ENCODE measurements at regions not wholly inside any gene's neighbourhood (a gene's known extent, or its start where the extent isn't known, plus 50 kb on each side); places are given as distances from the start of the nearest gene placed in this dataset.

- no peak for DNase-seq (ENCODE audit: low spot score)
- Histone ChIP-seq H3K36me3 (no peaks in the 10 kb centered on the region), H3K27ac (no peak overlapping the region), H3K9me3 (no peaks in the 10 kb centered on the region), H3K27me3 (replicated peaks; ENCODE audit: insufficient read depth) (no peaks in the 10 kb centered on the region), H3K4me3 (no peak overlapping the region), H3K4me1 (replicated peaks) (no peaks in the 10 kb centered on the region)
- intact Hi-C loops (cut with DNase I) = no loop called here
- WGBS = 67% methylated on average over 4 of the region's 4 CpGs
- TF ChIP-seq POLR2AphosphoS5 (IDR thresholded peaks at IDR 0.05) (no peak), CTCF (IDR thresholded peaks at IDR 0.05) (no peak), POLR2A (IDR thresholded peaks at IDR 0.05) (no peak)
Observed at GRCh38 chr13:79098596-79098995, 307.5 kb downstream of the RBM26 start.

- 69% methylated on average over 1 of the region's 1 CpG for WGBS
- no peaks in the 10 kb centered on the region for H3K27me3 ChIP-seq (replicated peaks; ENCODE audit: insufficient read depth)
- no peak overlapping the region for H3K4me3 ChIP-seq
- H3K36me3 ChIP-seq = no peaks in the 10 kb centered on the region
- no peak for DNase-seq (ENCODE audit: low spot score)
- H3K4me1 ChIP-seq (replicated peaks) = no peaks in the 10 kb centered on the region
- TF ChIP-seq POLR2AphosphoS5 (IDR thresholded peaks at IDR 0.05) = no peak
- TF ChIP-seq POLR2A (IDR thresholded peaks at IDR 0.05) = no peak
- no peak for TF ChIP-seq CTCF (IDR thresholded peaks at IDR 0.05)
- no peaks in the 10 kb centered on the region for H3K9me3 ChIP-seq
- no peak overlapping the region for H3K27ac ChIP-seq
- intact Hi-C loops (cut with DNase I) = no loop called here
Observed at GRCh38 chr13:79097201-79097600, 308.9 kb downstream of the RBM26 start.

GRCh38 chr13:79096099-79096498, 310.0 kb downstream of the RBM26 start:
- Histone ChIP-seq H3K27me3 (replicated peaks; ENCODE audit: insufficient read depth) (no peaks in the 10 kb centered on the region), H3K27ac (no peak overlapping the region), H3K9me3 (no peaks in the 10 kb centered on the region), H3K4me3 (no peak overlapping the region), H3K4me1 (replicated peaks) (no peaks in the 10 kb centered on the region), H3K36me3 (no peaks in the 10 kb centered on the region)
- TF ChIP-seq POLR2AphosphoS5 (IDR thresholded peaks at IDR 0.05) (no peak), POLR2A (IDR thresholded peaks at IDR 0.05) (no peak), CTCF (IDR thresholded peaks at IDR 0.05) (no peak)
- intact Hi-C loops (cut with DNase I) = no loop called here
- WGBS = 8% methylated on average over 1 of the region's 1 CpG
- no peak for DNase-seq (ENCODE audit: low spot score)

GRCh38 chr13:79090552-79091124, 315.4 kb downstream of the RBM26 start:
- Histone ChIP-seq H3K9me3 (no peaks in the 10 kb centered on the region), H3K27ac (no peak overlapping the region), H3K27me3 (replicated peaks; ENCODE audit: insufficient read depth) (no peaks in the 10 kb centered on the region), H3K4me3 (no peak overlapping the region), H3K36me3 (no peaks in the 10 kb centered on the region), H3K4me1 (replicated peaks) (no peaks in the 10 kb centered on the region)
- DNase-seq (ENCODE audit: low spot score) = no peak
- no peak for TF ChIP-seq POLR2A (IDR thresholded peaks at IDR 0.05)
- no peak for TF ChIP-seq POLR2AphosphoS5 (IDR thresholded peaks at IDR 0.05)
- TF ChIP-seq CTCF (IDR thresholded peaks at IDR 0.05) = no peak
- 78% methylated on average over 4 of the region's 4 CpGs for WGBS
- intact Hi-C loops (cut with DNase I) = no loop called here

- Histone ChIP-seq H3K36me3 (no peaks in the 10 kb centered on the region), H3K27me3 (replicated peaks; ENCODE audit: insufficient read depth) (no peaks in the 10 kb centered on the region), H3K4me1 (replicated peaks) (no peaks in the 10 kb centered on the region), H3K4me3 (no peak overlapping the region), H3K27ac (no peak overlapping the region), H3K9me3 (no peaks in the 10 kb centered on the region)
- no peak for TF ChIP-seq POLR2A (IDR thresholded peaks at IDR 0.05)
- no peak for DNase-seq (ENCODE audit: low spot score)
- WGBS = 67% methylated on average over 4 of the region's 4 CpGs
- intact Hi-C loops (cut with DNase I) = no loop called here
Observed at GRCh38 chr13:79084802-79085424, 321.1 kb downstream of the RBM26 start.

All from prostate gland (tissue), 2 donors.